Liver (tissue), 8 donors: ENCODE measurements at regions not wholly inside any gene's neighbourhood (a gene's known extent, or its start where the extent isn't known, plus 50 kb on each side); places are given as distances from the start of the nearest gene placed in this dataset.

Source experiments
- DNase-seq: peaks from one replicate; pipeline ENCODE4 v3.0.0-alpha.2; 2017; ENCODE audit warnings: low spot score
- H3K27ac ChIP-seq, 2 donors: one replicate each; pipeline ENCODE4 v1.7.0; 2013; ENCODE audit warnings: inconsistent platforms in 2 of 2, low read length in 2 of 2, control low read depth in 1 of 2, low read depth in 1 of 2, mild to moderate bottlenecking in 1 of 2
- H3K27me3 ChIP-seq, 4 donors: one replicate each; pipeline versions ENCODE4 v1.6.1 to v1.7.0; 2013; ENCODE audit warnings: low read length in 3 of 4, inconsistent platforms in 1 of 4, mild to moderate bottlenecking in 1 of 4, moderate library complexity in 1 of 4; ENCODE audit not compliant: control insufficient read depth in 4 of 4, insufficient read depth in 4 of 4
- H3K36me3 ChIP-seq, 4 donors: one replicate each; pipeline versions ENCODE4 v1.6.1 to v1.7.0; 2013; ENCODE audit warnings: low read length in 3 of 4, mild to moderate bottlenecking in 3 of 4, low read depth in 1 of 4, moderate library complexity in 1 of 4; ENCODE audit not compliant: control insufficient read depth in 4 of 4, insufficient read depth in 3 of 4
- H3K4me1 ChIP-seq, 4 donors: one replicate each; pipeline versions ENCODE4 v1.6.1 to v1.7.0; 2013; ENCODE audit warnings: low read length in 3 of 4, mild to moderate bottlenecking in 3 of 4, moderate library complexity in 1 of 4; ENCODE audit not compliant: control insufficient read depth in 4 of 4, insufficient read depth in 4 of 4
- H3K4me3 ChIP-seq, 3 donors: one replicate each; pipeline versions ENCODE4 v1.6.1 to v1.7.0; 2013; ENCODE audit warnings: low read length in 3 of 3, control low read depth in 1 of 3, low read depth in 1 of 3, mild to moderate bottlenecking in 1 of 3
- H3K9ac ChIP-seq, 2 donors: one replicate each; pipeline ENCODE4 v1.7.0; 2013; ENCODE audit warnings: low read length in 2 of 2, mild to moderate bottlenecking in 2 of 2, moderate library complexity in 2 of 2, control low read depth in 1 of 2, low read depth in 1 of 2
- H3K9me3 ChIP-seq, 4 donors: one replicate each; pipeline versions ENCODE4 v1.6.1 to v1.7.0; 2013; ENCODE audit warnings: low read length in 3 of 4; ENCODE audit not compliant: control insufficient read depth in 4 of 4
- EGR1 ChIP-seq, 2 donors: IDR thresholded peaks; 2 replicates each; pipeline ENCODE4 v1.6.1; 2016 to 2018; ENCODE audit warnings: antibody characterized with exemption in 2 of 2, low read depth in 2 of 2
- FOXA1 ChIP-seq: IDR thresholded peaks from 2 replicates; pipeline ENCODE4 v1.6.1; 2016; ENCODE audit warnings: antibody characterized with exemption
- GABPA ChIP-seq, 2 donors: IDR thresholded peaks in 1 of 2; conservative IDR thresholded peaks in 1 of 2; 2 replicates each; pipeline ENCODE4 v1.6.1; 2016; ENCODE audit warnings: antibody characterized with exemption in 2 of 2, mild to moderate bottlenecking in 1 of 2, moderate library complexity in 1 of 2
- HNF4A ChIP-seq, 2 donors: conservative IDR thresholded peaks; 2 replicates each; pipeline ENCODE4 v1.6.1; 2016; ENCODE audit warnings: antibody characterized with exemption in 2 of 2, mild to moderate bottlenecking in 2 of 2
- HNF4G ChIP-seq: IDR thresholded peaks from 2 replicates; pipeline ENCODE4 v1.6.1; 2016; ENCODE audit warnings: antibody characterized with exemption
- JUND ChIP-seq, 2 donors: IDR thresholded peaks; 2 replicates each; pipeline ENCODE4 v1.6.1; 2016; ENCODE audit warnings: antibody characterized with exemption in 2 of 2
- MAX ChIP-seq: IDR thresholded peaks from 2 replicates; pipeline ENCODE4 v1.6.1; 2016; ENCODE audit warnings: antibody characterized with exemption
- NR2F2 ChIP-seq: IDR thresholded peaks from 2 replicates; pipeline ENCODE4 v1.6.1; 2016; ENCODE audit warnings: antibody characterized with exemption
- RAD21 ChIP-seq, 2 donors: IDR thresholded peaks; 2 replicates each; pipeline ENCODE4 v1.6.1; 2016; ENCODE audit warnings: antibody characterized with exemption in 2 of 2, mild to moderate bottlenecking in 2 of 2
- REST ChIP-seq: IDR thresholded peaks from 2 replicates; pipeline ENCODE4 v1.6.1; 2016; ENCODE audit warnings: antibody characterized with exemption, mild to moderate bottlenecking
- RXRA ChIP-seq, 2 donors: IDR thresholded peaks; 2 replicates each; pipeline ENCODE4 v1.6.1; 2017 to 2018; ENCODE audit warnings: antibody characterized with exemption in 2 of 2, mild to moderate bottlenecking in 1 of 2
- SP1 ChIP-seq: IDR thresholded peaks from 2 replicates; pipeline ENCODE4 v1.6.1; 2018; ENCODE audit warnings: antibody characterized with exemption, mild to moderate bottlenecking
- TAF1 ChIP-seq: conservative IDR thresholded peaks from 2 replicates; pipeline ENCODE4 v1.6.1; 2016; ENCODE audit warnings: antibody characterized with exemption, mild to moderate bottlenecking
- YY1 ChIP-seq: IDR thresholded peaks from 2 replicates; pipeline ENCODE4 v1.6.1; 2016; ENCODE audit warnings: antibody characterized with exemption, mild to moderate bottlenecking
- WGBS: extraction: QIAGEN DNeasy Blood & Tissue Kit; methylation state at CpG from one replicate; pipeline ENCODE4 v1.1.7; 2013; 5-methylcytosine and 5-hydroxymethylcytosine counted together
- TF ChIP-seq, protein P1 (sequence below): IDR thresholded peaks from 2 replicates; pipeline ENCODE4 v1.6.1; 2016; ENCODE audit warnings: antibody characterized with exemption
- TF ChIP-seq, protein P2 (sequence below): IDR thresholded peaks from 2 replicates; pipeline ENCODE4 v1.6.1; 2016; ENCODE audit warnings: antibody characterized with exemption
- TF ChIP-seq, protein P3 (sequence below): fragments of 150-350 bp; IDR thresholded peaks from 2 replicates; pipeline ENCODE4 v1.5.1; 2017; ENCODE audit warnings: improper control_type of control experiment, low read depth, low read length; ENCODE audit not compliant: missing input control
- donor health status: healthy.
- donor health status: healthy.
- donor health status: healthy.
- donor health status: healthy.
- donor health status: healthy.

DNA sequence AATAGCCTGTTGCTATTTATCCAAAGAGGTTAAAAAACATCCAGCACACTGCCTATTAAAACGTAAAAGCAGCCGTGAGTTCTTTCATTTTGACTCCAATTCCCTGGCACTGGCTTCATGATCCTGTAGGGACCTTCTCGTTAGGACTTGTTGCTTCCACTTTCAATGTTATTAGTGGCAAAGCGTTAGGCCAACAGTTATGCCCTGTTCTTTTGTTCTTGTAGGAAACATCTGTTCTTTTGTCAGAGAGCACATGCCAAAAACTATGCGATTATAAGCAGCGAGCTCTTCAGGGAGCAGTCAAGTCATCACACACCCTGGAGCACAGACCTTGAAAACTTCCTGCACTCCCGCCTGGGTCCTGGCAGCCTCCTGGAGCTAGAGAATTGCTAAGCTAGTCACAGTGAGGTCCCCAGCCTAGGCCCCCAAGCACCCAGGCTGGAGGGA is 609.5 kb upstream of the ARID1B start:
- Histone ChIP-seq H3K27me3 (peaks cover 0 to 3% (median 0%) of the 10 kb centered on the region in 4 donors), H3K4me3 (no peak overlapping the region), H3K27ac (no peak overlapping the region), H3K9ac (no peak overlapping the region), H3K4me1 (no peaks in the 10 kb centered on the region), H3K36me3 (no peaks in the 10 kb centered on the region), H3K9me3 (no peaks in the 10 kb centered on the region)
- peak; percentile 21 for TF ChIP-seq NR2F2
- TF ChIP-seq, protein P1, sequence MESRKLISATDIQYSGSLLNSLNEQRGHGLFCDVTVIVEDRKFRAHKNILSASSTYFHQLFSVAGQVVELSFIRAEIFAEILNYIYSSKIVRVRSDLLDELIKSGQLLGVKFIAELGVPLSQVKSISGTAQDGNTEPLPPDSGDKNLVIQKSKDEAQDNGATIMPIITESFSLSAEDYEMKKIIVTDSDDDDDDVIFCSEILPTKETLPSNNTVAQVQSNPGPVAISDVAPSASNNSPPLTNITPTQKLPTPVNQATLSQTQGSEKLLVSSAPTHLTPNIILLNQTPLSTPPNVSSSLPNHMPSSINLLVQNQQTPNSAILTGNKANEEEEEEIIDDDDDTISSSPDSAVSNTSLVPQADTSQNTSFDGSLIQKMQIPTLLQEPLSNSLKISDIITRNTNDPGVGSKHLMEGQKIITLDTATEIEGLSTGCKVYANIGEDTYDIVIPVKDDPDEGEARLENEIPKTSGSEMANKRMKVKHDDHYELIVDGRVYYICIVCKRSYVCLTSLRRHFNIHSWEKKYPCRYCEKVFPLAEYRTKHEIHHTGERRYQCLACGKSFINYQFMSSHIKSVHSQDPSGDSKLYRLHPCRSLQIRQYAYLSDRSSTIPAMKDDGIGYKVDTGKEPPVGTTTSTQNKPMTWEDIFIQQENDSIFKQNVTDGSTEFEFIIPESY = no peak
- no peak for DNase-seq
- WGBS = 54% methylated on average over 7 of the region's 7 CpGs

GRCh38 chr6:156167016-156167624 is 610.1 kb upstream of the ARID1B start:
- Histone ChIP-seq H3K9ac (no peak overlapping the region), H3K27ac (no peak overlapping the region), H3K4me1 (no peaks in the 10 kb centered on the region), H3K9me3 (no peaks in the 10 kb centered on the region), H3K27me3 (peaks cover 0 to 3% (median 0%) of the 10 kb centered on the region in 4 donors), H3K36me3 (no peaks in the 10 kb centered on the region), H3K4me3 (no peak overlapping the region)
- TF ChIP-seq, protein P2, sequence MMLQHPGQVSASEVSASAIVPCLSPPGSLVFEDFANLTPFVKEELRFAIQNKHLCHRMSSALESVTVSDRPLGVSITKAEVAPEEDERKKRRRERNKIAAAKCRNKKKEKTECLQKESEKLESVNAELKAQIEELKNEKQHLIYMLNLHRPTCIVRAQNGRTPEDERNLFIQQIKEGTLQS = no peak
- TF ChIP-seq HNF4A (conservative IDR thresholded peaks at IDR 0.05) (no peak), JUND (IDR thresholded peaks at IDR 0.05) (no peak), FOXA1 (no peak), TAF1 (no peak), EGR1 (IDR thresholded peaks at IDR 0.05; ENCODE audit: low read depth in 2 of 2) (no peak), GABPA (IDR thresholded peaks at IDR 0.05 in 1 of 2, conservative IDR thresholded peaks at IDR 0.05 in 1 of 2) (no peak), YY1 (no peak), RXRA (IDR thresholded peaks at IDR 0.05) (no peak), HNF4G (no peak), MAX (no peak), NR2F2 (no peak), SP1 (no peak), REST (no peak), RAD21 (IDR thresholded peaks at IDR 0.05) (no peak)
- TF ChIP-seq, protein P3, sequence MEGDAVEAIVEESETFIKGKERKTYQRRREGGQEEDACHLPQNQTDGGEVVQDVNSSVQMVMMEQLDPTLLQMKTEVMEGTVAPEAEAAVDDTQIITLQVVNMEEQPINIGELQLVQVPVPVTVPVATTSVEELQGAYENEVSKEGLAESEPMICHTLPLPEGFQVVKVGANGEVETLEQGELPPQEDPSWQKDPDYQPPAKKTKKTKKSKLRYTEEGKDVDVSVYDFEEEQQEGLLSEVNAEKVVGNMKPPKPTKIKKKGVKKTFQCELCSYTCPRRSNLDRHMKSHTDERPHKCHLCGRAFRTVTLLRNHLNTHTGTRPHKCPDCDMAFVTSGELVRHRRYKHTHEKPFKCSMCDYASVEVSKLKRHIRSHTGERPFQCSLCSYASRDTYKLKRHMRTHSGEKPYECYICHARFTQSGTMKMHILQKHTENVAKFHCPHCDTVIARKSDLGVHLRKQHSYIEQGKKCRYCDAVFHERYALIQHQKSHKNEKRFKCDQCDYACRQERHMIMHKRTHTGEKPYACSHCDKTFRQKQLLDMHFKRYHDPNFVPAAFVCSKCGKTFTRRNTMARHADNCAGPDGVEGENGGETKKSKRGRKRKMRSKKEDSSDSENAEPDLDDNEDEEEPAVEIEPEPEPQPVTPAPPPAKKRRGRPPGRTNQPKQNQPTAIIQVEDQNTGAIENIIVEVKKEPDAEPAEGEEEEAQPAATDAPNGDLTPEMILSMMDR = no peak
- TF ChIP-seq, protein P1 = no peak
- no peak for DNase-seq
- WGBS = 74% methylated on average over 7 of the region's 7 CpGs
